Right lung (tissue), 2 donors: ENCODE measurements at regions not wholly inside any gene's neighbourhood (a gene's known extent, or its start where the extent isn't known, plus 50 kb on each side); places are given as distances from the start of the nearest gene placed in this dataset.
"Not testable (repeated sequence)": the region's sequence is repeated elsewhere in the genome, so short reads cannot be mapped to it uniquely, and the experiment has no call there.

Experiments
- DNase-seq, 2 donors: peaks; one replicate each; pipeline ENCODE4 v3.0.0-alpha.2; 2013

- no peak for DNase-seq
Measured at GRCh38 chr5:17690473-17690872, 56.2 kb downstream of the TAF11L14 start.

- no peak for DNase-seq
Measured at GRCh38 chr5:17691762-17692161, 57.5 kb downstream of the TAF11L14 start.

- DNase-seq: no peak
Measured at GRCh38 chr5:17694371-17694770, 60.1 kb downstream of the TAF11L14 start.

- DNase-seq: no peak
Measured at GRCh38 chr5:17694914-17695313, 60.7 kb downstream of the TAF11L14 start.

GRCh38 chr5:17696627-17697026, 62.4 kb downstream of the TAF11L14 start:
- DNase-seq: no peak

GRCh38 chr5:17697671-17698070, 63.4 kb downstream of the TAF11L14 start:
- no peak for DNase-seq

- DNase-seq: no peak
Measured at GRCh38 chr5:17709011-17709710, 74.9 kb downstream of the TAF11L14 start.

GRCh38 chr5:17713301-17713700, 79.0 kb downstream of the TAF11L14 start:
- no peak for DNase-seq

GRCh38 chr5:17714186-17714585, 79.9 kb downstream of the TAF11L14 start:
- DNase-seq: no peak

GRCh38 chr5:17719592-17719991, 85.3 kb downstream of the TAF11L14 start:
- DNase-seq: no peak

- DNase-seq: no peak
Measured at GRCh38 chr5:17720071-17720470, 85.8 kb downstream of the TAF11L14 start.

GRCh38 chr5:17723876-17724275, 89.6 kb downstream of the TAF11L14 start:
- DNase-seq: no peak

GRCh38 chr5:17727098-17727497, 92.8 kb downstream of the TAF11L14 start:
- DNase-seq: peak in 1 of 2 donors; percentile 28

GRCh38 chr5:17730421-17730820, 96.2 kb downstream of the TAF11L14 start:
- no peak for DNase-seq

GRCh38 chr5:17732351-17732923, 98.2 kb downstream of the TAF11L14 start:
- no peak for DNase-seq

- DNase-seq: peak; percentile 16 to 21
Measured at GRCh38 chr5:17734011-17734410, 99.8 kb downstream of the TAF11L14 start.

- DNase-seq: no peak
Measured at GRCh38 chr5:17735761-17736160, 101.5 kb downstream of the TAF11L14 start.

GRCh38 chr5:17737092-17737491, 102.8 kb downstream of the TAF11L14 start:
- DNase-seq: no peak

GRCh38 chr5:17738446-17738845, 104.2 kb downstream of the TAF11L14 start:
- DNase-seq: no peak

- DNase-seq: no peak
Measured at GRCh38 chr5:17743580-17744435, 109.5 kb downstream of the TAF11L14 start.

GRCh38 chr5:17748201-17748600, 113.9 kb downstream of the TAF11L14 start:
- DNase-seq: no peak

- DNase-seq: no peak
Measured at GRCh38 chr5:17748941-17749340, 114.7 kb downstream of the TAF11L14 start.

- DNase-seq: not testable (repeated sequence)
Measured at GRCh38 chr5:17755406-17755805, 121.1 kb downstream of the TAF11L14 start.
